ENCODE measurements at regions not wholly inside any gene's neighbourhood (a gene's known extent, or its start where the extent isn't known, plus 50 kb on each side); places are given as distances from the start of the nearest gene placed in this dataset.

GRCh38 chr4:15188605-15189539 is 186.6 kb downstream of the CPEB2 start:
- DNase-seq = no peak
- no peaks in the 10 kb centered on the region for H3K79me2 ChIP-seq (ENCODE audit: low read length)
- no peak overlapping the region for H2AFZ ChIP-seq (ENCODE audit: low read length)
- H4K20me1 ChIP-seq (ENCODE audit: insufficient read depth, low read length) = no peaks in the 10 kb centered on the region
- H3K4me3 ChIP-seq (ENCODE audit: low read length) = no peak overlapping the region
- no peaks in the 10 kb centered on the region for H3K4me1 ChIP-seq (ENCODE audit: low read length)
- no peak overlapping the region for H3K4me2 ChIP-seq (ENCODE audit: low read depth, low read length)
- H3K27me3 ChIP-seq (replicated peaks; ENCODE audit: insufficient read depth, low read length) = no peaks in the 10 kb centered on the region
- no peak overlapping the region for H3K9ac ChIP-seq (ENCODE audit: low read length)
- H3K9me2 ChIP-seq (replicated peaks; ENCODE audit: insufficient read depth, low read length) = no peaks in the 10 kb centered on the region
- no peaks in the 10 kb centered on the region for H3K36me3 ChIP-seq (replicated peaks; ENCODE audit: insufficient read depth, low read length)
- no peaks in the 10 kb centered on the region for H3F3A ChIP-seq (ENCODE audit: insufficient read depth, low read length)
- H3K9me3 ChIP-seq (replicated peaks; ENCODE audit: insufficient read depth, low read length) = no peaks in the 10 kb centered on the region
- no peak overlapping the region for H3K27ac ChIP-seq (ENCODE audit: low read length)
- TF ChIP-seq CTCF (IDR thresholded peaks at IDR 0.05; ENCODE audit: low read length) (no peak), EZH2 (optimal IDR thresholded peaks at IDR 0.05; ENCODE audit: low read depth, low read length) (no peak), EZH2phosphoT487 (IDR thresholded peaks at IDR 0.05; ENCODE audit: low read length) (no peak)

GRCh38 chr4:15194520-15194919 is 192.2 kb downstream of the CPEB2 start:
- H2AFZ ChIP-seq (ENCODE audit: low read length) = no peak overlapping the region
- H4K20me1 ChIP-seq (ENCODE audit: insufficient read depth, low read length) = no peaks in the 10 kb centered on the region
- no peaks in the 10 kb centered on the region for H3K27me3 ChIP-seq (replicated peaks; ENCODE audit: insufficient read depth, low read length)
- H3K9me2 ChIP-seq (replicated peaks; ENCODE audit: insufficient read depth, low read length) = no peaks in the 10 kb centered on the region
- no peak for TF ChIP-seq EZH2phosphoT487 (IDR thresholded peaks at IDR 0.05; ENCODE audit: low read length)
- no peak for DNase-seq
- H3K9ac ChIP-seq (ENCODE audit: low read length) = no peak overlapping the region
- no peak overlapping the region for H3K4me3 ChIP-seq (ENCODE audit: low read length)
- no peaks in the 10 kb centered on the region for H3K36me3 ChIP-seq (replicated peaks; ENCODE audit: insufficient read depth, low read length)
- no peaks in the 10 kb centered on the region for H3K9me3 ChIP-seq (replicated peaks; ENCODE audit: insufficient read depth, low read length)
- no peak overlapping the region for H3K27ac ChIP-seq (ENCODE audit: low read length)
- H3F3A ChIP-seq (ENCODE audit: insufficient read depth, low read length) = no peaks in the 10 kb centered on the region
- H3K4me2 ChIP-seq (ENCODE audit: low read depth, low read length) = no peak overlapping the region
- H3K4me1 ChIP-seq (ENCODE audit: low read length) = no peaks in the 10 kb centered on the region
- no peaks in the 10 kb centered on the region for H3K79me2 ChIP-seq (ENCODE audit: low read length)

GRCh38 chr4:15197005-15197404 is 194.7 kb downstream of the CPEB2 start:
- H3K4me2 ChIP-seq (ENCODE audit: low read depth, low read length) = no peak overlapping the region
- no peaks in the 10 kb centered on the region for H3K9me2 ChIP-seq (replicated peaks; ENCODE audit: insufficient read depth, low read length)
- DNase-seq = no peak
- TF ChIP-seq EZH2phosphoT487 (IDR thresholded peaks at IDR 0.05; ENCODE audit: low read length) (no peak), EZH2 (optimal IDR thresholded peaks at IDR 0.05; ENCODE audit: low read depth, low read length) (no peak), CTCF (IDR thresholded peaks at IDR 0.05; ENCODE audit: low read length) (no peak)
- H3F3A ChIP-seq (ENCODE audit: insufficient read depth, low read length) = no peaks in the 10 kb centered on the region
- H3K9me3 ChIP-seq (replicated peaks; ENCODE audit: insufficient read depth, low read length) = no peaks in the 10 kb centered on the region
- H3K4me1 ChIP-seq (ENCODE audit: low read length) = no peaks in the 10 kb centered on the region
- no peak overlapping the region for H3K9ac ChIP-seq (ENCODE audit: low read length)
- H3K27ac ChIP-seq (ENCODE audit: low read length) = no peak overlapping the region
- no peaks in the 10 kb centered on the region for H3K27me3 ChIP-seq (replicated peaks; ENCODE audit: insufficient read depth, low read length)
- H3K4me3 ChIP-seq (ENCODE audit: low read length) = no peak overlapping the region
- no peaks in the 10 kb centered on the region for H3K79me2 ChIP-seq (ENCODE audit: low read length)
- no peaks in the 10 kb centered on the region for H4K20me1 ChIP-seq (ENCODE audit: insufficient read depth, low read length)
- H3K36me3 ChIP-seq (replicated peaks; ENCODE audit: insufficient read depth, low read length) = no peaks in the 10 kb centered on the region
- no peak overlapping the region for H2AFZ ChIP-seq (ENCODE audit: low read length)
